ENCODE measurements at regions not wholly inside any gene's neighbourhood (a gene's known extent, or its start where the extent isn't known, plus 50 kb on each side); places are given as distances from the start of the nearest gene placed in this dataset.

- no peak for TF ChIP-seq CHD4 (IDR thresholded peaks at IDR 0.05; ENCODE audit: insufficient read depth, insufficient replicate concordance, low read depth, low read length, poor library complexity, severe bottlenecking)
- peak; percentile 66 for TF ChIP-seq L3MBTL2 (IDR thresholded peaks at IDR 0.05)
- no peak for TF ChIP-seq WHSC1 (IDR thresholded peaks at IDR 0.05; ENCODE audit: low read length)
- TF ChIP-seq XRCC5 (IDR thresholded peaks at IDR 0.05; ENCODE audit: low read depth, low read length) = no peak
- TF ChIP-seq ZNF311 (CRISPR knock-in tag; IDR thresholded peaks at IDR 0.05) = no peak
- no peak for TF ChIP-seq ZSCAN32 (CRISPR knock-in tag; IDR thresholded peaks at IDR 0.05)
- no peak for TF ChIP-seq SP2 (IDR thresholded peaks at IDR 0.05; ENCODE audit: extremely low read depth, low read depth, low read length, poor library complexity, severe bottlenecking)
- TF ChIP-seq SRSF9 (IDR thresholded peaks at IDR 0.05; ENCODE audit: borderline replicate concordance, low read depth, low read length) = no peak
- no peak for TF ChIP-seq JUN (IDR thresholded peaks at IDR 0.05; ENCODE audit: borderline replicate concordance, low read depth, low read length)
- TF ChIP-seq JUN (CRISPR knock-in tag; IDR thresholded peaks at IDR 0.05; ENCODE audit: borderline replicate concordance) = no peak
- TF ChIP-seq BRF2 (IDR thresholded peaks at IDR 0.05; ENCODE audit: borderline replicate concordance, insufficient read depth, insufficient read length) = no peak
- no peak for TF ChIP-seq KAT7 (CRISPR knock-in tag; IDR thresholded peaks at IDR 0.05; ENCODE audit: borderline replicate concordance)
- TF ChIP-seq ZZZ3 (IDR thresholded peaks at IDR 0.05) = no peak
- TF ChIP-seq CBFA2T2 (conservative IDR thresholded peaks at IDR 0.05) = peak; percentile 44
- TF ChIP-seq FOXO4 (CRISPR knock-in tag; IDR thresholded peaks at IDR 0.05) = no peak
- no peak for TF ChIP-seq ZNF778 (CRISPR knock-in tag; IDR thresholded peaks at IDR 0.05)
- TF ChIP-seq PRMT5 (CRISPR knock-in tag; IDR thresholded peaks at IDR 0.05) = no peak
- TF ChIP-seq CBX2 (IDR thresholded peaks at IDR 0.05; ENCODE audit: insufficient read depth, low read length, poor library complexity, severe bottlenecking) = no peak
- no peak for TF ChIP-seq ZBTB43 (CRISPR knock-in tag; IDR thresholded peaks at IDR 0.05)
- TF ChIP-seq ZNF589 (CRISPR knock-in tag; IDR thresholded peaks at IDR 0.05; ENCODE audit: low read depth) = no peak
- peak; percentile 90 for TF ChIP-seq C11orf30 (IDR thresholded peaks at IDR 0.05; ENCODE audit: low read depth)
- no peak for TF ChIP-seq SMARCA5 (IDR thresholded peaks at IDR 0.05)
- TF ChIP-seq ZNF398 (CRISPR knock-in tag; IDR thresholded peaks at IDR 0.05) = no peak
These were observed 102.7 kb downstream of the TENT5C start (continued) for GRCh38 chr1:117708323-117709248.
